ENCODE measurements at regions not wholly inside any gene's neighbourhood (a gene's known extent, or its start where the extent isn't known, plus 50 kb on each side); places are given as distances from the start of the nearest gene placed in this dataset.

GRCh38 chr7:26460351-26461085, 168.9 kb downstream of the SNX10 start:
- H3K4me1 ChIP-seq: no peaks in the 10 kb centered on the region
- no peak overlapping the region for H3K4me3 ChIP-seq
- H3K27me3 ChIP-seq: no peaks in the 10 kb centered on the region
- intact Hi-C loops (cut with DNase I; ENCODE audit: low total_unique reads): no loop called here
- 91 to 94% methylated on average over 4 of the region's 4 CpGs for WGBS, 2 donors
- no peak for DNase-seq
- no peaks in the 10 kb centered on the region for H3K9me3 ChIP-seq
- no peak overlapping the region for H3K27ac ChIP-seq
- TF ChIP-seq POLR2A (IDR thresholded peaks at IDR 0.05): no peak
- no peak for TF ChIP-seq CTCF (IDR thresholded peaks at IDR 0.05)
- H3K36me3 ChIP-seq (ENCODE audit: low read depth, missing control alignments): no peaks in the 10 kb centered on the region

- no peak overlapping the region for H3K4me3 ChIP-seq
- H3K27me3 ChIP-seq: no peaks in the 10 kb centered on the region
- no peaks in the 10 kb centered on the region for H3K36me3 ChIP-seq (ENCODE audit: low read depth, missing control alignments)
- no peak overlapping the region for H3K27ac ChIP-seq
- no peaks in the 10 kb centered on the region for H3K9me3 ChIP-seq
- intact Hi-C loops (cut with DNase I; ENCODE audit: low total_unique reads): no loop called here
- DNase-seq: no peak
- WGBS, 2 donors: 83 to 97% methylated on average over 7 of the region's 7 CpGs
- no peaks in the 10 kb centered on the region for H3K4me1 ChIP-seq
- no peak for TF ChIP-seq POLR2A (IDR thresholded peaks at IDR 0.05)
- TF ChIP-seq CTCF (IDR thresholded peaks at IDR 0.05): no peak
Measured at GRCh38 chr7:26461518-26461917, 169.9 kb downstream of the SNX10 start.

GRCh38 chr7:26466007-26466406, 174.3 kb downstream of the SNX10 start:
- no peak for TF ChIP-seq POLR2A (IDR thresholded peaks at IDR 0.05)
- Histone ChIP-seq H3K27me3 (no peaks in the 10 kb centered on the region), H3K4me3 (no peak overlapping the region), H3K36me3 (ENCODE audit: low read depth, missing control alignments) (no peaks in the 10 kb centered on the region), H3K9me3 (no peaks in the 10 kb centered on the region), H3K4me1 (no peaks in the 10 kb centered on the region), H3K27ac (no peak overlapping the region)
- intact Hi-C loops (cut with DNase I; ENCODE audit: low total_unique reads): no loop called here
- 86 to 88% methylated on average over 6 of the region's 6 CpGs for WGBS, 2 donors
- no peak for DNase-seq

- no peaks in the 10 kb centered on the region for H3K9me3 ChIP-seq
- TF ChIP-seq CTCF (IDR thresholded peaks at IDR 0.05) (no peak), POLR2A (IDR thresholded peaks at IDR 0.05) (no peak)
- H3K4me3 ChIP-seq: no peak overlapping the region
- DNase-seq: no peak
- intact Hi-C loops (cut with DNase I; ENCODE audit: low total_unique reads): no loop called here
- H3K27ac ChIP-seq: no peak overlapping the region
- H3K36me3 ChIP-seq (ENCODE audit: low read depth, missing control alignments): no peaks in the 10 kb centered on the region
- WGBS, 2 donors: 89 to 92% methylated on average over 8 of the region's 8 CpGs
- H3K4me1 ChIP-seq: no peaks in the 10 kb centered on the region
- no peaks in the 10 kb centered on the region for H3K27me3 ChIP-seq
Measured at GRCh38 chr7:26467104-26467503, 175.4 kb downstream of the SNX10 start.

GRCh38 chr7:26467541-26467940, 175.9 kb downstream of the SNX10 start:
- TF ChIP-seq CTCF (IDR thresholded peaks at IDR 0.05) (no peak), POLR2A (IDR thresholded peaks at IDR 0.05) (no peak)
- no peak for DNase-seq
- H3K27me3 ChIP-seq: no peaks in the 10 kb centered on the region
- 79 to 81% methylated on average over 3 of the region's 3 CpGs for WGBS, 2 donors
- no peaks in the 10 kb centered on the region for H3K9me3 ChIP-seq
- H3K4me1 ChIP-seq: no peaks in the 10 kb centered on the region
- no peak overlapping the region for H3K4me3 ChIP-seq
- H3K36me3 ChIP-seq (ENCODE audit: low read depth, missing control alignments): no peaks in the 10 kb centered on the region
- no peak overlapping the region for H3K27ac ChIP-seq
- intact Hi-C loops (cut with DNase I; ENCODE audit: low total_unique reads): no loop called here

Data from testis (tissue), 2 donors.